LNCaP clone FGC (cell line): ENCODE measurements at regions not wholly inside any gene's neighbourhood (a gene's known extent, or its start where the extent isn't known, plus 50 kb on each side); places are given as distances from the start of the nearest gene placed in this dataset.

ENCODE experiments used
- DNase-seq: peaks from one replicate; pipeline ENCODE4 v3.0.0-alpha.2; 2011; ENCODE audit warnings: low read depth
- H3K4me3 ChIP-seq: 2 replicates; pipeline ENCODE4 v1.5.1; 2011; ENCODE audit warnings: mild to moderate bottlenecking, low read depth, low read length, control low read depth
- TF ChIP-seq, protein P1 (sequence below): IDR thresholded peaks from 2 replicates; pipeline ENCODE4 v1.5.1; 2012; ENCODE audit warnings: mild to moderate bottlenecking; ENCODE audit not compliant: control insufficient read depth, insufficient read depth; ENCODE audit errors: extremely low read depth

DNA sequence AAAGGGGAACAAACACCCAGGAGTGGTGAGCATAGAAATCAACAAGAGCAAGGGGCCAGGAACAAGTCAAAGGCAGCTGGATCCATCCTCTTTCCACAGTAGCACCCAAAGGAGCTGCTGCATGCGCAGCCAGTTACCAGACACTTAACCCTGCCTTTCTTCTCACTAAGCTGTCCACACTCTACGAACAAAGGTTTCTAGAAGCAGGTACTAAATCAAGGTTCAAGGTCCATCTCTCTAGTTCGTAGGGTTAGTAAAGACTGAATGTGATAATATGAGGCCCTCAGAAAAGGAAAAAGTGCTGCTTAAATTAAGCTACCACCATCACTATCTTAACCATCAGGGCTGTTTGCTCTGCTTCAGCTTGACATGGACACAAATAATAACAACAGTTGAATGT, 121.2 kb upstream of the NIPBL start:
- no peak for DNase-seq
- TF ChIP-seq, protein P1, sequence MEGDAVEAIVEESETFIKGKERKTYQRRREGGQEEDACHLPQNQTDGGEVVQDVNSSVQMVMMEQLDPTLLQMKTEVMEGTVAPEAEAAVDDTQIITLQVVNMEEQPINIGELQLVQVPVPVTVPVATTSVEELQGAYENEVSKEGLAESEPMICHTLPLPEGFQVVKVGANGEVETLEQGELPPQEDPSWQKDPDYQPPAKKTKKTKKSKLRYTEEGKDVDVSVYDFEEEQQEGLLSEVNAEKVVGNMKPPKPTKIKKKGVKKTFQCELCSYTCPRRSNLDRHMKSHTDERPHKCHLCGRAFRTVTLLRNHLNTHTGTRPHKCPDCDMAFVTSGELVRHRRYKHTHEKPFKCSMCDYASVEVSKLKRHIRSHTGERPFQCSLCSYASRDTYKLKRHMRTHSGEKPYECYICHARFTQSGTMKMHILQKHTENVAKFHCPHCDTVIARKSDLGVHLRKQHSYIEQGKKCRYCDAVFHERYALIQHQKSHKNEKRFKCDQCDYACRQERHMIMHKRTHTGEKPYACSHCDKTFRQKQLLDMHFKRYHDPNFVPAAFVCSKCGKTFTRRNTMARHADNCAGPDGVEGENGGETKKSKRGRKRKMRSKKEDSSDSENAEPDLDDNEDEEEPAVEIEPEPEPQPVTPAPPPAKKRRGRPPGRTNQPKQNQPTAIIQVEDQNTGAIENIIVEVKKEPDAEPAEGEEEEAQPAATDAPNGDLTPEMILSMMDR = no peak
- no peak overlapping the region for H3K4me3 ChIP-seq

- DNase-seq = no peak
- no peak overlapping the region for H3K4me3 ChIP-seq
Measured at GRCh38 chr5:36755920-36756488, 120.6 kb upstream of the NIPBL start.

GRCh38 chr5:36756848-36757247, 119.7 kb upstream of the NIPBL start:
- no peak overlapping the region for H3K4me3 ChIP-seq
- TF ChIP-seq, protein P1 = no peak
- no peak for DNase-seq

More at GRCh38 chr5:36755920-36756488, 120.6 kb upstream of the NIPBL start:
- TF ChIP-seq, protein P1 = no peak

DNA sequence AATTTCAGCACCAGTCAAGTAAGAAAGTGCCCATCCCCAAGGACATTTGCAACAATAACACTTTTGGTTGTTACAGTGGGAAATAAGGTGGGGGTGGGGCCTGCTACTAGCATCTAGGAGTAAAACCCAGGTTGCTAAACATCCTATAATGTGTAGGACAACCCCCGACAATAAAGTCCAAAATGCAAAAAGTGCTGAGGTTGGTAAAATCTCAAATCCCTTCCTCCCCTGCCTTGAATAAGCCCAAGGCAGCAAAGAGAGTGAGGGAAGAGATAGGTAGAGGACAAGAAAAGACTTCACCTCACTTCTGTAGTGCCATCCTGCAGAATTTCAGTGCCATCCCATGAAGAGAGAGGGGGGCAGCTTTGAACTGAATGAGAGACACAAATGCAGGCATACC, 117.5 kb upstream of the NIPBL start:
- DNase-seq = no peak
- TF ChIP-seq, protein P1 = no peak
- H3K4me3 ChIP-seq = no peak overlapping the region

- TF ChIP-seq, protein P1 = no peak
- H3K4me3 ChIP-seq = no peak overlapping the region
- no peak for DNase-seq
Measured at GRCh38 chr5:36763454-36763853, 113.1 kb upstream of the NIPBL start.

DNA sequence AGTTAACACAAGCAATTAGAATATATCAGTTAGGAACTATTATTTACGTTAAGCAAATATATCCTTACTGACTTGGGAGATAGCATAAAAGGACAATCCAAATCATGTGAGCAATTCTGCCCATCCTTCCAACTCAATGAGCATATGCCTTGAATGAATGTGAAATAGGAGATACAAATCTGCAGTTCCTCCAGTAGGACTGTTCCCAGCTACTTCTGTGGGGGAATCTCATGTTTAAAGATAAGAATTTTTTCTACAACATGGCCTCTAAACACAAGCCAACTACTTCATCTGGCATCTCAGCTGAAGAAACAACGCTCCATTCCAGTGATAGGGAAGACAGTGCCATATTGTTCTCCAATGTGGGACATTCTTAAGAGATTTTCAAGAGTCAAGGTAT, 110.7 kb upstream of the NIPBL start:
- no peak for DNase-seq
- H3K4me3 ChIP-seq = no peak overlapping the region
- TF ChIP-seq, protein P1 = no peak

DNA sequence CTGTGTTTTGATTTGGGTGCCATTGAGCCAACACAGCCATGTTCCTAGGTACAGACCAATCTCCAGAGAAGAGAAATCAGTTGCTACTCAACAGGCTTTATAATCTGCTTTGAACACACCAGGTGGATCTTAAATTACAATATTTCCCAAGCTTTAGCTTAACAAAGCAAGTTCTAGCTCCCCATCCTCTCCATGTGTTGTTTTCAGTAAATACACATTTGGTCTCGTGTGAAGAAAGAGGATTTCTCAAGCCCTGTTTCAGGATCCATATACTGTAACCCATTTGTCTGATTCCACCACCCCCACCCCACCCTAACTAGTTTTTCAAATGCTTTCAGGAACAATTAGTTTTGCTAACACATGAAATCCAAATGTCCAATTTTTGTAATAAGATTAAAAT, 109.6 kb upstream of the NIPBL start:
- DNase-seq = no peak
- TF ChIP-seq, protein P1 = no peak
- H3K4me3 ChIP-seq = no peak overlapping the region
